ENCODE measurements at regions not wholly inside any gene's neighbourhood (a gene's known extent, or its start where the extent isn't known, plus 50 kb on each side); places are given as distances from the start of the nearest gene placed in this dataset.
"Not testable (repeated sequence)": the region's sequence is repeated elsewhere in the genome, so short reads cannot be mapped to it uniquely, and the experiment has no call there.

DNA sequence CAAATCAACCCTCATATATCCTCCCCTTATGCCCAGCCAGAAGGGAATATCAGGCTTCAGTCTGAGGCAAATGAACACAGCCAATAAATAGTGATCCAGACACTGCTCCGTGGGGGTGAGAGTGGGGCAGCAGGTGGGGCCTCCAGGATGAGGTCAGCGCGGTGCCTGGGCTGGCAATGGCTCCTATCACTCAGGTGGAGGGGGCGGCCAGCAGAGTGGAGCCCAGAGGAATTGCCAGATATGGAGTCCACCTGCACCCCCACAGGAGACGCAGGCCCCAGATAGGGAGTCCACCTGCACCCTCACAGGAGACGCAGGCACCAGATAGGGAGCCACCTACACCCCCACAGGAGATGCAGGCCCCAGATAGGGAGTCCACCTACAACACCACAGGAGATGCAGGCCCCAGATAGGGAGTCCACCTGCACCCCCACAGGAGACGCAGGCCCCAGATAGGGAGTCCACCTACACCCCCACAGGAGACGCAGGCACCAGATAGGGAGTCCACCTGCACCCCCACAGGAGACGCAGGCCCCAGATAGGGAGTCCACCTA lies 78.0 kb upstream of the PPP2R2D start:
- peaks cover 8% of the 10 kb centered on the region for H3K27me3 Mint-ChIP-seq (ENCODE audit: unreplicated experiment)
- H3K9me3 Mint-ChIP-seq (ENCODE audit: unreplicated experiment) = peaks cover 8% of the 10 kb centered on the region
- TF ChIP-seq, protein P1, sequence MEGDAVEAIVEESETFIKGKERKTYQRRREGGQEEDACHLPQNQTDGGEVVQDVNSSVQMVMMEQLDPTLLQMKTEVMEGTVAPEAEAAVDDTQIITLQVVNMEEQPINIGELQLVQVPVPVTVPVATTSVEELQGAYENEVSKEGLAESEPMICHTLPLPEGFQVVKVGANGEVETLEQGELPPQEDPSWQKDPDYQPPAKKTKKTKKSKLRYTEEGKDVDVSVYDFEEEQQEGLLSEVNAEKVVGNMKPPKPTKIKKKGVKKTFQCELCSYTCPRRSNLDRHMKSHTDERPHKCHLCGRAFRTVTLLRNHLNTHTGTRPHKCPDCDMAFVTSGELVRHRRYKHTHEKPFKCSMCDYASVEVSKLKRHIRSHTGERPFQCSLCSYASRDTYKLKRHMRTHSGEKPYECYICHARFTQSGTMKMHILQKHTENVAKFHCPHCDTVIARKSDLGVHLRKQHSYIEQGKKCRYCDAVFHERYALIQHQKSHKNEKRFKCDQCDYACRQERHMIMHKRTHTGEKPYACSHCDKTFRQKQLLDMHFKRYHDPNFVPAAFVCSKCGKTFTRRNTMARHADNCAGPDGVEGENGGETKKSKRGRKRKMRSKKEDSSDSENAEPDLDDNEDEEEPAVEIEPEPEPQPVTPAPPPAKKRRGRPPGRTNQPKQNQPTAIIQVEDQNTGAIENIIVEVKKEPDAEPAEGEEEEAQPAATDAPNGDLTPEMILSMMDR (IDR thresholded peaks at IDR 0.05; ENCODE audit: partially characterized antibody, unreplicated experiment) = no peak
- peak; percentile 8 for DNase-seq
- no peak overlapping the region for H3K27ac Mint-ChIP-seq (ENCODE audit: unreplicated experiment)
- H3K36me3 Mint-ChIP-seq (ENCODE audit: unreplicated experiment) = peaks cover 7% of the 10 kb centered on the region
- no peak overlapping the region for H3K4me3 Mint-ChIP-seq (ENCODE audit: unreplicated experiment)
- peaks cover 3% of the 10 kb centered on the region for H3K4me1 Mint-ChIP-seq (ENCODE audit: low read depth, unreplicated experiment)

DNA sequence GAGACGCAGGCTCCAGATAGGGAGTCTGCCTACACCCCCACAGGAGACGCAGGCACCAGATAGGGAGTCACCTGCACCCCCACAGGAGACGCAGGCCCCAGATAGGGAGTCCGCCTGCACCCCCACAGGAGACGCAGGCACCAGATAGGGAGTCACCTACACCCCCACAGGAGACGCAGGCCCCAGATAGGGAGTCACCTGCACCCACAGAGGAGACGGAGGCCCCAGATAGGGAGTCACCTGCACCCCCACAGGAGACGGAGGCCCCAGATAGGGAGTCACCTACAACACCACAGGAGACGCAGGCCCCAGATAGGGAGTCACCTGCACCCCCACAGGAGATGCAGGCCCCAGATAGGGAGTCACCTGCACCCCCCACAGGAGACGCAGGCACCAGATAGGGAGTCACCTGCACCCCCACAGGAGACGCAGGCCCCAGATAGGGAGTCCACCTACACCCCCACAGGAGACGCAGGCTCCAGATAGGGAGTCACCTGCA lies 77.2 kb upstream of the PPP2R2D start:
- DNase-seq; H3K36me3 Mint-ChIP-seq (ENCODE audit: unreplicated experiment); H3K4me3 Mint-ChIP-seq (ENCODE audit: unreplicated experiment); H3K9me3 Mint-ChIP-seq (ENCODE audit: unreplicated experiment); H3K27me3 Mint-ChIP-seq (ENCODE audit: unreplicated experiment); H3K27ac Mint-ChIP-seq (ENCODE audit: unreplicated experiment); H3K4me1 Mint-ChIP-seq (ENCODE audit: low read depth, unreplicated experiment): not testable (repeated sequence)

DNA sequence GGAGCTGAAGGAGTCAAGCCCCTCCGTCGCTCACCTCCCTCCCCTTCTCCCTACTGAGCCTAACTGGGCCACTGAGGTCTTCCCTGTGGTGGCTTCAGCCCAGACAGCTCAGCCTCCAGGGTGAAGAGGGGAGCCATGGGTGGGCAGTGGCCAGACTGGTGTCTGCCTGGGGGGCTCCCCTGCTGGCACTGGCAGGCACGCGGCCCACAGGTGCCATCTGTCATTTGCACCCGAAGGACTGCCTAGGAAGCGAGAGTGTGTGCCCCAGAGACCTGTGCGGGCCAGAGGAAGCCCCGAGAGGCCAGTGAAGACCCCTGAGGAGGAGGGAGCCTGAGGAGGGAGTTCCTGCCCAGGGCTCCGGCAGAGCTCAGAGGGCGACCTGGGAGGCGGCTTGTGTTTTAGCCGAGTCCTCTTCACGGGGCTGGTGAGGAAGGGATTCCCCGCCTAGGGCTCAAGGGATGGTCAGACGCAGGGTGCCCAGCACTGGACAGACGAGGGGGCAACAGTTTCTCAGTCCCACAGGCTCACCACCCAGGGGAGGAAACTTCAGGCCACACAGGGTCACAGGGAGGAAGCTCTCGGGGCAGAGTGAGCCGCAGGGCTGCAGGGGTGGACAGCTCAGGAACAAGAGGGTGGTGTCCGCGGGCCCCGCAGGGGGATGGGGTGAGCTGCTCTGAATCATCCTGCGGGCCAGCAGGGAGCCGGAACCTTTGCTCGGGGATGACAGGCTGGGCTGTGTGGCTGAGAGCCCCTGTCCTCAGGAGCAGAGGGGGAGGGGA lies 76.2 kb upstream of the PPP2R2D start:
- H3K36me3 Mint-ChIP-seq (ENCODE audit: unreplicated experiment) = no peaks in the 10 kb centered on the region
- TF ChIP-seq, protein P1 (IDR thresholded peaks at IDR 0.05; ENCODE audit: partially characterized antibody, unreplicated experiment) = no peak
- peak; percentile 21 for DNase-seq
- peaks cover 7% of the 10 kb centered on the region for H3K27me3 Mint-ChIP-seq (ENCODE audit: unreplicated experiment)
- H3K4me3 Mint-ChIP-seq (ENCODE audit: unreplicated experiment) = no peak overlapping the region
- no peak overlapping the region for H3K27ac Mint-ChIP-seq (ENCODE audit: unreplicated experiment)
- peaks cover 3% of the 10 kb centered on the region for H3K9me3 Mint-ChIP-seq (ENCODE audit: unreplicated experiment)
- peaks cover 3% of the 10 kb centered on the region for H3K4me1 Mint-ChIP-seq (ENCODE audit: low read depth, unreplicated experiment)

DNA sequence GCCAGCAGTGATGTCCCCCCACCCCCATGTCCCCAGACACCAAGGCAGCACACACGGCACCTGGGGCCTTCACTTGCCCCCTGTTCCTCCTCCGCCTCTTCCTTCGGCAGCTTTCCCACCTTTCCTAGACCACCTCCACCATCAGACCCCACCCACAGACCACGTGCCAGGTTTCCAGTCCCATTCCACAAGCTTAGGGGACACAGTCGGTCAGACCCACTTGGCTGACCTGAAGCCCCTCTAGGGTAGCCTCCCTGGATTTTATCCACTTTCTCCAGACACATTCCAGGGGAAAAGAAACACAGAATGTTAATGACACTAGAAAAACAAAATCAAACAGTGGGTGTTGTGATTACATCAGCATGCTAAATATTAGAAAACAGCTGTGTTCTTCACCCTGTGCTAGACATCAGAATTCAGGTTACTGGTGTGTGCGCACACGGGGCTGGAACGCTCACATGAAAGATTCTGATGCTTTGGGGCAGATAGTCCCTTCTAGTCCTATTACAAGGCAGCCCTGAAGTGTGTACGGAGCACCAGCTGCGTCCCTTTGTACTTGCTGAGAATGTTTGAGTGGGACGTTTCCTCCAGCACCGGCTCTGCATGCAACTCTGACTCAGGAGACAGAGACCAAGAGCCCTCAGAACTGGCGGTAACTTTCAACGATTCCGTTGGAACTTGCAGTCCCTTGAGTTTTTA lies 75.5 kb upstream of the PPP2R2D start:
- DNase-seq = peak; percentile 12
- peaks cover 5% of the 10 kb centered on the region for H3K27me3 Mint-ChIP-seq (ENCODE audit: unreplicated experiment)
- H3K4me1 Mint-ChIP-seq (ENCODE audit: low read depth, unreplicated experiment) = peaks cover 3% of the 10 kb centered on the region
- no peaks in the 10 kb centered on the region for H3K9me3 Mint-ChIP-seq (ENCODE audit: unreplicated experiment)
- peaks cover 4% of the 10 kb centered on the region for H3K36me3 Mint-ChIP-seq (ENCODE audit: unreplicated experiment)
- no peak overlapping the region for H3K4me3 Mint-ChIP-seq (ENCODE audit: unreplicated experiment)
- TF ChIP-seq, protein P1 (IDR thresholded peaks at IDR 0.05; ENCODE audit: partially characterized antibody, unreplicated experiment) = no peak
- H3K27ac Mint-ChIP-seq (ENCODE audit: unreplicated experiment) = peak overlapping the region; percentile 53

- peak; percentile 4 for DNase-seq
- Mint-ChIP-seq H3K27ac (ENCODE audit: unreplicated experiment) (no peak overlapping the region), H3K36me3 (ENCODE audit: unreplicated experiment) (peaks cover 4% of the 10 kb centered on the region), H3K27me3 (ENCODE audit: unreplicated experiment) (peaks cover 5% of the 10 kb centered on the region), H3K4me3 (ENCODE audit: unreplicated experiment) (no peak overlapping the region), H3K4me1 (ENCODE audit: low read depth, unreplicated experiment) (peaks cover 3% of the 10 kb centered on the region), H3K9me3 (ENCODE audit: unreplicated experiment) (no peaks in the 10 kb centered on the region)
- TF ChIP-seq, protein P1 (IDR thresholded peaks at IDR 0.05; ENCODE audit: partially characterized antibody, unreplicated experiment) = no peak
Observed at GRCh38 chr10:131825960-131826650, 74.7 kb upstream of the PPP2R2D start.
